Esophagus muscularis mucosa (tissue), 4 donors: ENCODE measurements at regions not wholly inside any gene's neighbourhood (a gene's known extent, or its start where the extent isn't known, plus 50 kb on each side); places are given as distances from the start of the nearest gene placed in this dataset.

Experiments used
- CTCF ChIP-seq, 3 experiments: fragments of 200-600 bp in 2 of 3; fragments of 450-650 bp in 1 of 3; sonication (generic) in 2 of 3; IDR thresholded peaks; one replicate each; pipeline ENCODE4 v1.5.1; 2017 to 2019; ENCODE audit warnings: antibody characterized with exemption in 3 of 3, mild to moderate bottlenecking in 2 of 3, moderate library complexity in 1 of 3
- EP300 ChIP-seq: sonication (generic); formaldehyde crosslinking; IDR thresholded peaks from one replicate; pipeline ENCODE4 v1.6.1; 2017; ENCODE audit warnings: antibody characterized with exemption
- POLR2A ChIP-seq: fragments of 450-650 bp; IDR thresholded peaks from one replicate; pipeline ENCODE4 v1.6.1; 2017; ENCODE audit warnings: antibody characterized with exemption, moderate library complexity, mild to moderate bottlenecking, low read depth
- POLR2AphosphoS5 ChIP-seq, 2 donors: sonication (generic); formaldehyde crosslinking; IDR thresholded peaks; one replicate each; pipeline ENCODE4 v1.6.1; 2017; ENCODE audit warnings: antibody characterized with exemption in 2 of 2

GRCh38 chr17:52724578-52724977 lies 566.1 kb upstream of the CA10 start:
- no peak for TF ChIP-seq EP300
- no peak for TF ChIP-seq CTCF (IDR thresholded peaks at IDR 0.05)
- no peak for TF ChIP-seq POLR2A
- TF ChIP-seq POLR2AphosphoS5 (IDR thresholded peaks at IDR 0.05) = no peak
